Panc1 (cell line): ENCODE measurements at regions not wholly inside any gene's neighbourhood (a gene's known extent, or its start where the extent isn't known, plus 50 kb on each side); places are given as distances from the start of the nearest gene placed in this dataset.

ENCODE experiments used
- POLR2AphosphoS5 ChIP-seq: IDR thresholded peaks from 2 replicates; pipeline ENCODE4 v1.6.1; 2012; ENCODE audit warnings: mild to moderate bottlenecking, low read depth, low read length, moderate library complexity
- SIN3A ChIP-seq: IDR thresholded peaks from 2 replicates; pipeline ENCODE4 v1.6.1; 2012; ENCODE audit warnings: low read depth, mild to moderate bottlenecking, low read length, moderate library complexity, borderline replicate concordance; ENCODE audit not compliant: insufficient read depth
- TCF7L2 ChIP-seq: IDR thresholded peaks from 2 replicates; pipeline ENCODE4 v1.6.1; 2011; ENCODE audit warnings: mild to moderate bottlenecking, low read depth, low read length, inconsistent platforms
- TF ChIP-seq, protein P1 (sequence below): fragments of 450-650 bp; IDR thresholded peaks from 2 replicates; pipeline ENCODE4 v1.5.1; 2017; ENCODE audit warnings: mild to moderate bottlenecking

DNA sequence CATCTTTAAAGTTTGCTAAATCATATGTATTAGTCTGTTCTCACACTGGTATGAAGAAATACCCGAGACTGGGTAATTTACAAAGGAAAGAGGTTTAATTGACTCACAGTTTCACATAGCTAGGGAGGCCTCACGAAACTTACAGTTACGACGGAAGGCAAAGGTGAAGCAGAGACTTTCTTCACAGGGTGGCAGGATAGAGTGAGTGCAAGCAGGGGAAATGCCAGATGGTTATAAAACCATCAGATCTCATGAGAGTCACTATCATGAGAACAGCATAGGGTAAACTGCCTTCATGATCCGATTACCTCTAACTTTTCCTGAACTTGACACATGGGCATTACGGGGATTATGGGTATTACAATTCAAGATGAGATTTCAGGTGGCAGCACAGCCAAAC lies 1075.2 kb upstream of the NRXN1 start:
- TF ChIP-seq TCF7L2 (no peak), POLR2AphosphoS5 (no peak), SIN3A (no peak)
- TF ChIP-seq, protein P1, sequence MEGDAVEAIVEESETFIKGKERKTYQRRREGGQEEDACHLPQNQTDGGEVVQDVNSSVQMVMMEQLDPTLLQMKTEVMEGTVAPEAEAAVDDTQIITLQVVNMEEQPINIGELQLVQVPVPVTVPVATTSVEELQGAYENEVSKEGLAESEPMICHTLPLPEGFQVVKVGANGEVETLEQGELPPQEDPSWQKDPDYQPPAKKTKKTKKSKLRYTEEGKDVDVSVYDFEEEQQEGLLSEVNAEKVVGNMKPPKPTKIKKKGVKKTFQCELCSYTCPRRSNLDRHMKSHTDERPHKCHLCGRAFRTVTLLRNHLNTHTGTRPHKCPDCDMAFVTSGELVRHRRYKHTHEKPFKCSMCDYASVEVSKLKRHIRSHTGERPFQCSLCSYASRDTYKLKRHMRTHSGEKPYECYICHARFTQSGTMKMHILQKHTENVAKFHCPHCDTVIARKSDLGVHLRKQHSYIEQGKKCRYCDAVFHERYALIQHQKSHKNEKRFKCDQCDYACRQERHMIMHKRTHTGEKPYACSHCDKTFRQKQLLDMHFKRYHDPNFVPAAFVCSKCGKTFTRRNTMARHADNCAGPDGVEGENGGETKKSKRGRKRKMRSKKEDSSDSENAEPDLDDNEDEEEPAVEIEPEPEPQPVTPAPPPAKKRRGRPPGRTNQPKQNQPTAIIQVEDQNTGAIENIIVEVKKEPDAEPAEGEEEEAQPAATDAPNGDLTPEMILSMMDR = no peak
